GM12878 (cell line): ENCODE measurements at regions not wholly inside any gene's neighbourhood (a gene's known extent, or its start where the extent isn't known, plus 50 kb on each side); places are given as distances from the start of the nearest gene placed in this dataset.
"Not testable (repeated sequence)": the region's sequence is repeated elsewhere in the genome, so short reads cannot be mapped to it uniquely, and the experiment has no call there.

ENCODE experiments used
- ATAC-seq: fragments of 200-7000 bp; cut with Tn5 transposase; 3 replicates; pipeline ENCODE4 v1.9.1; 2020; ENCODE audit warnings: mild to moderate bottlenecking, moderate library complexity
- BruUV-seq: library from RNA; stranded (reverse); fragments of 400-500 nt; replicated peaks from 2 replicates; lab custom pipeline; 2021; lab: Mats Ljungman, UMichigan
- CTCF ChIA-PET: fragments of 300-600 bp; sonication (Branson Sonifier 250); formaldehyde crosslinking; extraction: SDS; loops from one replicate; lab custom pipeline; 2021; ENCODE audit warnings: inconsistent platforms; lab: Yijun Ruan, JAX
- POLR2A ChIA-PET: fragments of 350-600 bp; formaldehyde crosslinking; extraction: SDS; loops from one replicate; lab custom pipeline; 2021; ENCODE audit warnings: inconsistent platforms; lab: Charles Lee
- RAD21 ChIA-PET: fragments of 300-600 bp; sonication (Branson Sonifier 250); formaldehyde crosslinking; loops from one replicate; lab custom pipeline; 2023; ENCODE audit warnings: antibody characterized with exemption; ENCODE audit not compliant: unreplicated experiment; lab: Charles Lee
- SMC1A ChIA-PET: fragments of 300-600 bp; sonication (Branson Sonifier 250); formaldehyde crosslinking; loops from one replicate; lab custom pipeline; 2023; ENCODE audit not compliant: unreplicated experiment, uncharacterized antibody; lab: Charles Lee
- DNase-seq: peaks from one replicate; pipeline ENCODE4 v3.0.0-alpha.2; 2011; ENCODE audit warnings: low read depth, low spot score
- FAIRE-seq: peaks from 3 replicates; lab custom pipeline; 2011; peaks lifted over from hg19 to GRCh38; lab: Jason Lieb, UNC
- H2AFZ ChIP-seq: 2 replicates; pipeline ENCODE4 v1.6.0; 2011; ENCODE audit warnings: low read depth, low read length, control low read depth; ENCODE audit not compliant: control insufficient read depth
- H3K27ac ChIP-seq: 2 replicates; pipeline ENCODE4 v1.5.1; 2011; ENCODE audit warnings: control low read depth; ENCODE audit not compliant: control insufficient read depth, insufficient read depth
- H3K27me3 ChIP-seq, 2 experiments: replicated peaks in 1 of 2; 2 replicates each; pipeline versions ENCODE4 v1.6.0 to v1.6.1; 2011; ENCODE audit warnings: low read length in 1 of 2; ENCODE audit not compliant: control insufficient read depth in 2 of 2, insufficient read depth in 2 of 2
- H3K36me3 ChIP-seq, 2 experiments: 2 replicates each; pipeline ENCODE4 v1.5.1; 2011; ENCODE audit warnings: low read length in 1 of 2; ENCODE audit not compliant: control insufficient read depth in 2 of 2, insufficient read depth in 2 of 2
- H3K4me1 ChIP-seq: 2 replicates; pipeline ENCODE4 v1.6.1; 2011; ENCODE audit warnings: mild to moderate bottlenecking, low read length, moderate library complexity, mixed read lengths; ENCODE audit not compliant: control insufficient read depth, insufficient read depth
- H3K4me2 ChIP-seq: 2 replicates; pipeline ENCODE4 v1.6.0; 2011; ENCODE audit warnings: control low read depth; ENCODE audit not compliant: control insufficient read depth, insufficient read depth
- H3K4me3 ChIP-seq: fragments of 200-600 bp; sonication (generic); 2 replicates; pipeline ENCODE4 v1.5.1; 2016
- H3K79me2 ChIP-seq: 2 replicates; pipeline ENCODE4 v1.6.0; 2011; ENCODE audit warnings: low read length; ENCODE audit not compliant: control insufficient read depth, insufficient read depth
- H3K9ac ChIP-seq: 2 replicates; pipeline ENCODE4 v1.8.0; 2011; ENCODE audit warnings: low read length, control low read depth, mixed read lengths; ENCODE audit not compliant: control insufficient read depth, insufficient read depth
- H3K9me3 ChIP-seq: replicated peaks from 3 replicates; pipeline ENCODE4 v1.5.1; 2011; ENCODE audit warnings: mild to moderate bottlenecking, low read length; ENCODE audit not compliant: control insufficient read depth, insufficient read depth
- H4K20me1 ChIP-seq: 2 replicates; pipeline ENCODE4 v1.6.0; 2011; ENCODE audit not compliant: control insufficient read depth, insufficient read depth
- NFYB ChIP-seq: IDR thresholded peaks from 2 replicates; pipeline ENCODE4 v1.6.1; 2011; ENCODE audit warnings: low read depth, mild to moderate bottlenecking, low read length, improper control_type of control experiment, moderate library complexity; ENCODE audit not compliant: insufficient read depth
- ZNF24 ChIP-seq: fragments of 450-650 bp; IDR thresholded peaks from 2 replicates; pipeline ENCODE4 v1.6.1; 2017; ENCODE audit warnings: antibody characterized with exemption, mild to moderate bottlenecking
- WGBS: methylation state at CpG from one replicate; pipeline ENCODE4 v1.1.6; 2016; ENCODE audit warnings: low lambda C conversion rate; ENCODE audit not compliant: insufficient replicate concordance, insufficient coverage; ENCODE audit errors: missing lambda C conversion rate; 5-methylcytosine and 5-hydroxymethylcytosine counted together
- in situ Hi-C: fragments of 300-500 bp; cut with MboI; formaldehyde crosslinking; loops from 9 replicates; pipeline ENCODE4 v1.14.3; 2018; ENCODE audit warnings: mixed read lengths
- intact Hi-C: fragments of 100-400 bp; cut with micrococcal nuclease; formaldehyde crosslinking; loops from one replicate; pipeline ENCODE4 v1.14.2; 2022; ENCODE audit not compliant: unreplicated experiment

GRCh38 chr12:25687226-25687625, 134.1 kb upstream of the LMNTD1 start:
- no peak overlapping the region for H3K27ac ChIP-seq
- H3K9me3 ChIP-seq: no peaks in the 10 kb centered on the region; the same call in 2 of the 3 replicates
- WGBS: 56% methylated on average over 4 of the region's 6 CpGs
- H4K20me1 ChIP-seq: no peaks in the 10 kb centered on the region
- no peak overlapping the region for H3K4me2 ChIP-seq
- ChIA-PET POLR2A (no interaction called here), CTCF (interaction anchor here (1.2 kb wide), 1 partner anchor 26 kb away, joined by 4 read pairs; no protein-coding TSS in a partner anchor)
- no TSS peak for BruUV-seq
- in situ Hi-C loops (no loop called here), intact Hi-C loops (no loop called here)
- no peaks in the 10 kb centered on the region for H3K4me1 ChIP-seq
- H3K36me3 ChIP-seq: no peaks in the 10 kb centered on the region
- H3K79me2 ChIP-seq: no peaks in the 10 kb centered on the region
- H2AFZ ChIP-seq: no peak overlapping the region
- peaks cover 0 to 2% of the 10 kb centered on the region in 2 experiments; a peak in 1 of 4 replicates for H3K27me3 ChIP-seq
- DNase-seq: no peak
- no peak for TF ChIP-seq ZNF24
- 0 out of 2 replicates have a peak, but pooled peaks have one; percentile 39 for TF ChIP-seq NFYB
- TF ChIP-seq, all 136 proteins: peak for 1
- no peak for FAIRE-seq
- RAD21 ChIA-PET: no interaction called here
- ATAC-seq: no peak
- Histone ChIP-seq H3K9ac (no peak overlapping the region), H3K4me3 (no peak overlapping the region)
- SMC1A ChIA-PET: interaction anchor here (0.6 to 1.2 kb wide), 4 partner anchors 9 to 147 kb away, joined by 3 to 5 read pairs (median 3); no protein-coding TSS in a partner anchor

- intact Hi-C loops, H3K9me3 ChIP-seq, in situ Hi-C loops, H3K27me3 ChIP-seq, H3K79me2 ChIP-seq, H2AFZ ChIP-seq, BruUV-seq, ATAC-seq, H3K4me1 ChIP-seq, H3K27ac ChIP-seq, H3K9ac ChIP-seq, H3K4me3 ChIP-seq, H4K20me1 ChIP-seq, H3K4me2 ChIP-seq, POLR2A ChIA-PET, FAIRE-seq, H3K36me3 ChIP-seq, DNase-seq, SMC1A ChIA-PET: not testable (repeated sequence)
- ChIA-PET CTCF (interaction anchor here (1.3 kb wide), 1 partner anchor 24 kb away, joined by 3 read pairs; no protein-coding TSS in a partner anchor), RAD21 (interaction anchor here (0.6 kb wide), 1 partner anchor 126 kb away, joined by 3 read pairs; no protein-coding TSS in a partner anchor)
- 28% methylated on average over 9 of the region's 9 CpGs for WGBS
Measured at GRCh38 chr12:25688851-25689250, 135.8 kb upstream of the LMNTD1 start.
